GM12878 (cell line): ENCODE measurements at regions not wholly inside any gene's neighbourhood (a gene's known extent, or its start where the extent isn't known, plus 50 kb on each side); places are given as distances from the start of the nearest gene placed in this dataset.

Source experiments
- BACH1 ChIP-seq: fragments of 450-650 bp; IDR thresholded peaks from 2 replicates; pipeline ENCODE4 v1.6.1; 2017; ENCODE audit warnings: mild to moderate bottlenecking, borderline replicate concordance
- BCL11A ChIP-seq: IDR thresholded peaks from 2 replicates; pipeline ENCODE4 v1.6.1; 2011; ENCODE audit warnings: low read depth, low read length
- E4F1 ChIP-seq: fragments of 450-650 bp; IDR thresholded peaks from 2 replicates; pipeline ENCODE4 v1.6.1; 2018; ENCODE audit warnings: borderline replicate concordance, mild to moderate bottlenecking; ENCODE audit not compliant: partially characterized antibody
- EP300 ChIP-seq, 2 experiments: fragments of 150-350 bp in 1 of 2; IDR thresholded peaks; 2 replicates each; pipeline ENCODE4 v1.6.1; 2011 to 2012; ENCODE audit warnings: low read depth in 2 of 2, low read length in 2 of 2, borderline replicate concordance in 1 of 2, improper control_type of control experiment in 1 of 2, inconsistent platforms in 1 of 2; ENCODE audit not compliant: control insufficient read depth in 1 of 2
- JUND ChIP-seq: IDR thresholded peaks from 2 replicates; pipeline ENCODE4 v1.6.1; 2012; ENCODE audit warnings: low read depth, mild to moderate bottlenecking, low read length, improper control_type of control experiment, moderate library complexity
- MYC ChIP-seq: IDR thresholded peaks from 2 replicates; pipeline ENCODE4 v1.6.1; 2011; ENCODE audit warnings: mild to moderate bottlenecking, low read length, moderate library complexity, inconsistent platforms; ENCODE audit not compliant: insufficient read depth, insufficient replicate concordance, insufficient read length, severe bottlenecking
- NBN ChIP-seq: fragments of 450-650 bp; IDR thresholded peaks from 2 replicates; pipeline ENCODE4 v1.6.1; 2016
- REST ChIP-seq: IDR thresholded peaks from 2 replicates; pipeline ENCODE4 v1.6.1; 2012; ENCODE audit warnings: mild to moderate bottlenecking, low read depth, low read length
- SP1 ChIP-seq: IDR thresholded peaks from one replicate; pipeline ENCODE4 v1.6.1; 2011; ENCODE audit warnings: low read depth, low read length
- YY1 ChIP-seq: IDR thresholded peaks from 2 replicates; pipeline ENCODE4 v1.6.1; 2011; ENCODE audit warnings: low read depth, mild to moderate bottlenecking, low read length
- ZNF687 ChIP-seq: fragments of 450-650 bp; IDR thresholded peaks from 2 replicates; pipeline ENCODE4 v1.6.1; 2017; ENCODE audit warnings: mild to moderate bottlenecking, moderate library complexity
- TF ChIP-seq, protein P1 (sequence below), 3 experiments: IDR thresholded peaks in 2 of 3; conservative IDR thresholded peaks in 1 of 3; 2 replicates each; pipeline ENCODE4 v1.5.1; 2011; ENCODE audit warnings: low read depth in 3 of 3, low read length in 3 of 3, mild to moderate bottlenecking in 3 of 3, control low read depth in 2 of 3, moderate library complexity in 2 of 3, inconsistent platforms in 1 of 3, mixed read lengths in 1 of 3; ENCODE audit not compliant: control insufficient read depth in 2 of 3, insufficient read depth in 1 of 3; ENCODE audit errors: extremely low read depth in 1 of 3

GRCh38 chr5:111922344-111922743, 165.3 kb upstream of the NREP start:
- TF ChIP-seq SP1 = no peak
- no peak for TF ChIP-seq MYC
- no peak for TF ChIP-seq EP300 (IDR thresholded peaks at IDR 0.05; ENCODE audit: borderline replicate concordance in 1 of 2, control insufficient read depth in 1 of 2, low read depth in 2 of 2, low read length in 2 of 2)
- TF ChIP-seq REST = no peak
- TF ChIP-seq, protein P1, sequence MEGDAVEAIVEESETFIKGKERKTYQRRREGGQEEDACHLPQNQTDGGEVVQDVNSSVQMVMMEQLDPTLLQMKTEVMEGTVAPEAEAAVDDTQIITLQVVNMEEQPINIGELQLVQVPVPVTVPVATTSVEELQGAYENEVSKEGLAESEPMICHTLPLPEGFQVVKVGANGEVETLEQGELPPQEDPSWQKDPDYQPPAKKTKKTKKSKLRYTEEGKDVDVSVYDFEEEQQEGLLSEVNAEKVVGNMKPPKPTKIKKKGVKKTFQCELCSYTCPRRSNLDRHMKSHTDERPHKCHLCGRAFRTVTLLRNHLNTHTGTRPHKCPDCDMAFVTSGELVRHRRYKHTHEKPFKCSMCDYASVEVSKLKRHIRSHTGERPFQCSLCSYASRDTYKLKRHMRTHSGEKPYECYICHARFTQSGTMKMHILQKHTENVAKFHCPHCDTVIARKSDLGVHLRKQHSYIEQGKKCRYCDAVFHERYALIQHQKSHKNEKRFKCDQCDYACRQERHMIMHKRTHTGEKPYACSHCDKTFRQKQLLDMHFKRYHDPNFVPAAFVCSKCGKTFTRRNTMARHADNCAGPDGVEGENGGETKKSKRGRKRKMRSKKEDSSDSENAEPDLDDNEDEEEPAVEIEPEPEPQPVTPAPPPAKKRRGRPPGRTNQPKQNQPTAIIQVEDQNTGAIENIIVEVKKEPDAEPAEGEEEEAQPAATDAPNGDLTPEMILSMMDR (IDR thresholded peaks at IDR 0.05 in 2 of 3, conservative IDR thresholded peaks at IDR 0.05 in 1 of 3; ENCODE audit: control insufficient read depth in 2 of 3, extremely low read depth in 1 of 3, insufficient read depth in 1 of 3, low read depth in 3 of 3, low read length in 3 of 3) = no peak
- no peak for TF ChIP-seq BCL11A
- no peak for TF ChIP-seq BACH1
- TF ChIP-seq YY1 = no peak
- no peak for TF ChIP-seq E4F1
- no peak for TF ChIP-seq NBN
- TF ChIP-seq ZNF687 = no peak
- no peak for TF ChIP-seq JUND
